ENCODE measurements at regions not wholly inside any gene's neighbourhood (a gene's known extent, or its start where the extent isn't known, plus 50 kb on each side); places are given as distances from the start of the nearest gene placed in this dataset.
A peak's percentile ranks its signal among the peaks of the same experiment; 100 is the strongest.

DNA sequence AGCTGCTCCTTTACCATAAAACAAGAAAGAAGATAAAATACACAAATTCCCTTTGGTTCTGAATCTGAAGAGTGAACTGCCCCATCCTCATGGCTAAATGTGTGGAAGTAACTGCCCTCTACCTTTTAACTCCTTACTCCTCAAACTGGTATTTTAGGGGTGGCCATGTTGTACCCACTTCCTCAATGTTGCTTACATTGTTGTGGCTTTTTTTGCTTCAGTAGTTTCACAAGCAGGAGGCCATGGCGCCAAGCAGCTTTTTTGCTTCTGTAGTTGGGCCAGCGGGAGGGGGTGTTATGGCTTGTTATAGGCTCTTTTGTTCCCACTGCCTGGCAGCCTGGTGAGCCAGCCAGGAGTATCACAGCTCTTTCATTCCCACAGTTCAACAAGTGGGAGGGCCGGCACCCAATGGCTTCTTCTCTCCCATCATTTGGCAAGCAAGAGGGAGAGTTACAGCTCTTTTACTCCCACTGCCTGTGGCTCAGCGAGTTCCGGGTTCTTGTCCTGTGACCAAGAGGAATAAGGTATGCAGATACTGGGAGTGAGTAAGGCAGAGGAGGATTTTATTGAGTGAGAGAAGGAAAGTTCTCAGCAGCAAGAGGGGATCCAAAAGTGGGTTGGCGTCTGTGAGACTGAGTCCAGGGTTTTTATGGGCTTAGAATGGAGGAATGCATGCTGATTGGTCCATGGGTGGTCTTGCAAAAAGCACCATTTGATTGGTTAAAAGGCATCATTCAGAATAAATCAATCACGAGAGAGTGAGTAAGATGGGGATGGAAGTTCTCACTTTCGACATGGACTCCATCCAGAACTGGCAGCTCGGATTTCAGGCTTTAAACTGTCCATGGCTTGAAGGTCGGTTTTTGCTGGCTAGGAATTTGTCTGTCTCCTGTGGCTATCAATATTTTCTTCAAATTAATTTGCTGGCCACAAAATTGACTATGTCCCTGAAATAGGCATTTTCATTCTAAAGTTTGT, 429.6 kb downstream of the HLX start:
- DNase-seq, result no peak

DNA sequence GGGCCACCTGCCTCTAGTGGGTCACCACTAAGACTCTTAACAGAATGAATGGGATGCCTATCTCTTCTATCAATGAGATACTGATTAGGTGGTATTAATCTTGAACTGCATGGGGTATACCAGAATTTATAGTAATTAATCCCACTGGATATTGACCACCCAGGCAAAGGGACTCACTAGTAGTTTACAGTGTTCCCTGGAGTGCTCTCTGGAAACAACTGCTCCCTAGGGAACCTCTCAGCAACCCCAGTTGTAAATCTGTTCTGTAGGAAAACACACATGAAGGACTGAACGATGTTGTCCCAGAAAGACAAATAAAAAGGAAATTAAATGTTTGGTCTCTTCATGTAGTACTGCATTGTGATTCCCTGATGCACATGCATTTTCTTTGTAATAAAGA, 430.5 kb downstream of the HLX start:
- DNase-seq, result no peak

DNA sequence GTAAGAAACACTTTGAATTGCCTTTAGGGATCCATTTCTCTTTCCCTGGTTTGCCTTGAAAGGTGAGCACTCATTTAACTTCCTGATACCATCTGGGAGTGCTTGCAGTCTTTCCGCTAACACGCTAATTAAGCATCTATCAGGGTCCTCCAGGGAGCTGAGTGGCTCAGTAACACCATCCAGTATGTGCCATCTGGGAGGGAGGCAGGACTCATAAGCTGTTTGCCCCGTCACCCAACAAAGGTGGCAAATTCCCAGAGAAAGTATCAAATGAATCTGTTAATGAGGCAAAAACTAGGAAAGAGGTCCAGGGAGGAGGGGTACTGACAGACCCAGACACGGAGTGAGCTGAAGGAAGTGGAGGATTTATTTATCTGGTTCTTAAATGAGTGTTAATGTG, 430.9 kb downstream of the HLX start:
- DNase-seq, result no peak

DNA sequence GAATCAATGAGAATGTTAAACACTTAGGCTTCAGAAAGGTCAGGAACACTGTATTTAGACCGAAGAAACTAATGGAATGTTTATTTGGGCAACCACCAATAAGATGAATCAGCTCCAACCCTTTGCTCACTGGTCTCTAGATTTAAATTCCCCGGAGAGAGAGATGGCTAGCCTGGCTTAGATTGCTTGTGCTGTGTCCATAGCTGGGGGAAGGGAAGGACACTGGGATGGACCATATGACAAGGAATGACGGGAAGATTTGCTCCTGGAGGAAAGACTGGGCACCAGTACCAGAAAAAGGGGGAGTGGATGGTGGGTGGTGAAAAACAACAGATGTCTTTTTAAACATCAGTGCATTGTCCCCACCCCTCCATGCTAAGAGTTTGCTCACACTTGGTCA, 426.6 kb downstream of the DUSP10 start:
- no peak for DNase-seq

- DNase-seq, result no peak
Observed at GRCh38 chr1:221316491-221317056, 425.3 kb downstream of the DUSP10 start.

- DNase-seq, result no peak
Observed at GRCh38 chr1:221317537-221317936, 424.4 kb downstream of the DUSP10 start.

- no peak for DNase-seq
Observed at GRCh38 chr1:221327954-221328353, 413.9 kb downstream of the DUSP10 start.

DNA sequence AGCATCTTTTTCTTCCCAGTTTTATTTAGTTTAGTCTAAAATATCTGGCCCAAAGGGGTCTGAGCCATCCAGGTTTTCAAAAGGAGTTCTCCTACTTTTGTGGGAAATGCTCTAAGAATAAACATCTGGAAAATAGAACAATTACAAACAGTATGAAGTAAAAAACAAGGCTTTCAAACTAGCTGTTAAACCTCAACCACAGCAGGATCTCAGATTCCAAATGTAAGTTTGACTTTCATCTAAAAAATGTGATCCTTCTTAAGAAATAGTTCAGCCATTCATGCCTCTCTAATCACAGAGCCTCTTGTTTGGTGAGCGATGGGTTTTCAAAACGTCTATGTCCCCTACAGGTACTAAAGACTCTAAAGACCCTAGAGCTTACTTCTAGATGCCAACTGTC, 413.5 kb downstream of the DUSP10 start:
- DNase-seq, result no peak

- no peak for DNase-seq
Observed at GRCh38 chr1:221331273-221332183, 410.4 kb downstream of the DUSP10 start.

GRCh38 chr1:221334062-221334461, 407.8 kb downstream of the DUSP10 start:
- no peak for DNase-seq

GRCh38 chr1:221335161-221336101, 406.5 kb downstream of the DUSP10 start:
- DNase-seq, result peak; percentile 46

DNA sequence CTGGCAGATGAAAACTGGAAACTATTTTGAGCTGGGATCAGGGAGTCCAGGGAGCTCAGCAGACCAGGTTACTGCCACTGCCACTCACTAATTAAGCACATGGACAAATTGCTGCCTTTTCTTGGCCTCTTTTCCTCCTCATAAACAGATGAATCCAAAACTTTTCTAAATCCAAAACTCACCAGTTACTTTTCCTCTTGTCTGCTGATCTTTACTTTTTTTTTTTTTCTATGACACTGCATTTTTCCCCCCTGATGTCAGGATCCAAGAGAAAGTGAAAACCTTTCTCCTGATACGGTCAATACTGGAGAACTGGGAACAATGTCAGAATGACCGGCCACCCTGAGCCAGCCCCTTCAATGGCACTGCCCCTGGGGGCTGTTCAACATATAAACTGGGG, 405.8 kb downstream of the DUSP10 start:
- DNase-seq, result no peak

GRCh38 chr1:221337106-221337505, 404.8 kb downstream of the DUSP10 start:
- no peak for DNase-seq

DNA sequence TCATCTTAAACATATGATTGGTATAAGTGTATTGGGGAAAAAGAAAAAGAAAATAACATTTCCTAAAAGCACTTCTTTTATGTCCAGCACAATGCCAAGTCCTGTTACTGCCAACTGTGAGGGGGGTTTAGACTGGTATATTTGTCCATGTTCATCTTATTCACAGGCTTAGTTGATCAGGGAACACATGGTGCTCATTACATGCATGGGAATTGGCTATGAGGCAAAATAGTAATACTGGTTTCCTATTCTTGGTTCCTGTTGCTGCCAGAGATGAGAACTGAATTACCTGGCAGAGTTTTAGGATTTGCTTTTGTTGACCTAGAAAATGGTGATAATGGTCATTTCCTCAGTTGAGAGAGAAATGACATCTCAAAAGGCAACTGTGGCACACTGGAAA, 398.8 kb downstream of the DUSP10 start:
- DNase-seq, result no peak

DNA sequence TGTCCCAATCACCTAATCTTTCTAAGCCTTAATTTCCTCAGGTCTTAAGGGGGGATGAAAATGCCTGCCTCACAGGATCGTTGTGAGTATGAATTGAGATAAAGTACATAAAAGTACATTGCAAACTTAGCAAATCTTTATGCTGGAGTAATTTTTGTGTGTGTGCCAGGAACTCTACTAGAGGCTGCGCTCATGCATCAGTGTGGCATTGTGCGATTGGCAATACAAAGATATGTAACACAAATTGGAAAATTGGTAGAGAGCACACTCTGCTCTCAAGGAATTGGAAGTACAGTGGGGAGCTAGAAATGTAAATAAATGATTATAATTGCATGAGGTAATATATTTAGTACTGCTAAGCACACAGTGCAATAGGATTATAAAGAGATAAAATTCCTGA, 398.3 kb downstream of the DUSP10 start:
- DNase-seq, result no peak

GRCh38 chr1:221344693-221345092, 397.2 kb downstream of the DUSP10 start:
- no peak for DNase-seq

GRCh38 chr1:221347706-221348105, 394.2 kb downstream of the DUSP10 start:
- DNase-seq, result no peak

GRCh38 chr1:221350091-221350490, 391.8 kb downstream of the DUSP10 start:
- DNase-seq, result no peak

GRCh38 chr1:221356693-221357092, 385.2 kb downstream of the DUSP10 start:
- no peak for DNase-seq

GRCh38 chr1:221363039-221363438, 378.9 kb downstream of the DUSP10 start:
- DNase-seq, result no peak

DNA sequence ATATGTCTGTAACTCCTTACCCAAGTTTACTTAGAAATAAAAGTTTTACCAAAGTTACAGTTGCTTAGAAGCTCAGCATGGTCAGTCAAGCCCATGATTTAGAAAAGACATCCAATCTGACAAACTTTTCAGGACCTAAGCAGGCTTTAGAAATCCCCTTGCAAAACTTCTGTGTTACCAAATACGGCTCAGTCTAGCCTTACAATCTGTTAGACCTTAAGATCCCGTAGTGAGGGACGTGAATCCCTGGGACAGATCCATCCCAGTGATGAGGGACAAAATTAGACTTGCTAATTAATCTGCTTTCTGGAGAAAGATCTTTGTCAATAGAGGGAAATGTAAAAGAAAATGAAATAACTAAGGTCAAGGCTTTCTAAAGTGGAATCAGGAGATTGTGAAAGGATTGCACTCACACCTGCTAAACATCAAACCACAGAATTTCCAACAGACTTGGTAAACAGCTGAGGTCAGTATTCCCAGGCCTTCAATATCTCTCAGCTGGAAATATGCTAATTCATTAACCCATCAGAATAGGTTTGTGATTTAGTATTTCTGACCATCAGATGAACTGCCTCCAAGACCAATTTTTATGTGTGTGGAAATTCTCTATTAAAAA, 375.3 kb downstream of the DUSP10 start:
- no peak for DNase-seq

GRCh38 chr1:221371705-221372104, 370.2 kb downstream of the DUSP10 start:
- DNase-seq, result no peak

Measured in GOT3 (cell line).